Embryonic facial prominence (tissue), 1 donor: ENCODE measurements at regions not wholly inside any gene's neighbourhood (a gene's known extent, or its start where the extent isn't known, plus 50 kb on each side); places are given as distances from the start of the nearest gene placed in this dataset.

Experiments used
- DNase-seq: peaks from one replicate; pipeline ENCODE4 v3.0.0-alpha.2; 2016; ENCODE audit errors: extremely low spot score

GRCh38 chr7:131218727-131219128 lies 108.9 kb upstream of the MKLN1 start:
- DNase-seq: no peak

- no peak for DNase-seq
Measured at GRCh38 chr7:131219312-131220041, 108.2 kb upstream of the MKLN1 start.

GRCh38 chr7:131221061-131221460 lies 106.6 kb upstream of the MKLN1 start:
- DNase-seq: no peak

DNA sequence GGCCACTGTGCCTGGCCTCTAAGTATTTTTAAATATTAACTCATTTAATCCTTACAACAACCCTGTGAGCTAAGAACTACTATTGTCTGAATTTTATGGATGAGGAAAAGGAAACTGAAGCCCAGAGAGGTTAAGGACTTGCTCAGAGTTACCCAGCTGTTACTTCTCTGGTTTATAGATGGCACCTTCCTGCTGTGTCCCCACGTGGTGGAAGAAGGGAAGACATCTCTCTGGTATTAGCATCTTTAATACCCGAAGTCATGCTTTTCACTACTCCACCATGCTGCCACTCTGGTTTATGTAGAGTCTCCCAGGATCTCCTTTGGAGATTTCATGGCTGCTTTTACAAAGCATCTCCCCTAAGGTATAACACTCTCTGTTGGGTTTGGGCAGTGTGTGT lies 105.5 kb upstream of the MKLN1 start:
- no peak for DNase-seq

DNA sequence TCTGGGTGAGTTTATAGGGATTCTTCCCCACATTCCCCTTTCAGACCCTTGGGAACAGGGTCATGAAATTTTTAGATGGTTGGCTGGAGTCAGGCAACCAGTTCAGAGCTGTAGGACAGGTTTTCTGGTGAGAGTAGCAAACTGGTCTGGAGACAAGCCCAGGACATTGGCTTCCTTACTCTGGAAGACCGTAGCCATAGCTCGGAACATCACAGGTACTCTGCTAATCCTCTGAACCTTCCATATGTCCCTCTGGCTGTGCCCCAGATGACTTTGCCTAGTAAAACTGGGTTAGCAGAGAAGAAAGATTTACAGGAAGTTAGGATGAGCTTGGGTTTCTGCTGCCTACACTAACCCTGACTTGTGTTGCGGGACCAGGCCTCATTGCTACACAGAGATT lies 104.5 kb upstream of the MKLN1 start:
- DNase-seq: no peak

GRCh38 chr7:131224996-131225395 lies 102.7 kb upstream of the MKLN1 start:
- DNase-seq: no peak

GRCh38 chr7:131225619-131226513 lies 101.8 kb upstream of the MKLN1 start:
- DNase-seq: peak; percentile 18

DNA sequence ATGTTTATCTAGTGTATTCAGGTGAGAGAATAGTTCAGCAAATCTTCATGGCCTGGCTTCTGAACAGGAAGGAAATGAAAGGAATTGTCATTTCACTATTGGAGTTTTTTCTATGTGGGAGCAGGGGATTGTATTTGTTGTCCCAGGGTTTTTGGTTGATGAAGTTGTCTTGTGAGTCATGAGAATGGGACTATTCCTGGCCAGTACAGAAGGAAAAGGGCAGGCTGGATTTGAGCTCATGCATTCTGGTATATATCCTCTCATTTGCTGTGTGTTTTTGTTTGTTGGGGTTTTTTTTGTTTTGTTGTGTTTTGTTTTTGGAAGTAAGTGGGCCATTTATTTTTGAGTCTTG lies 101.2 kb upstream of the MKLN1 start:
- DNase-seq: no peak

DNA sequence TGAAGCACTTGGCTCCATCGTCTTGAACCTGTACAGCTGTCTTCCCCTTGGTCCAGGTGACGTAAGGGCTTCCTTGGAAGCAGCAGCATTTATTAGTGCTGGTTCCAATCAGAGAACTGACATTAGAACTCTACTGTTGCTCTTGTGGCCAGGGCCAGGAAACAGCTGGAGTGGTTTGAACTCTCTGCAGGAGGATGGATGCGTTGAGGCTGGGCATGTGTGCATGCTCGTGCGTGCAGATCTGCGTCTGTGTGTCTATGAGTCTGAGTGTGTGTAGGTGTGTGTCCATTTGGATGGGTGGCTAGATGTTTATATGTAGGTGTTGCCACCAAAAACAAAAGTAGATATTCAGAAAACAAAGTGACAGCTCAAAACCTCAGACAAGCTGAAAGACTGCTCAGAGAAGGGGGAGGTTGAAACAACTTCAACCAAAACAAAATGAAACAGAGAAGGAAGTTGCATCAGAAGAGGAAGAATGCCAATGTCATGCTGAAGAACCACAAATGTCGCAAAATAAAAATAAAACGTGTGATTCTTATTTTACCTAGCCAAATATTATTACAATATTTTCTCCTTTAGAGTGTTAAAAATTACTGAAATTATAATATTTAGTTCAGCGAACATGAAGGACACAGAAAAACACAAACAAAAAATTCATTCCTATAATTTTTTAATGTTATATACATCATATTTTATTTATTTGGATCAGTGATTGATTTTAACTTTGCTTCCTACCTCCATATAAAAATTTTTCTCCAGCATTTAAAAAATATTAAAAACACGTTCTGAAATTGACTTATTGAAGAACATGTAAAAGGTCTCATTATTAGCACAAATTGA lies 96.1 kb upstream of the MKLN1 start:
- DNase-seq: no peak

GRCh38 chr7:131232768-131233167 lies 94.9 kb upstream of the MKLN1 start:
- no peak for DNase-seq

- DNase-seq: no peak
Measured at GRCh38 chr7:131233193-131233592, 94.5 kb upstream of the MKLN1 start.

- DNase-seq: no peak
Measured at GRCh38 chr7:131234719-131235488, 92.8 kb upstream of the MKLN1 start.

DNA sequence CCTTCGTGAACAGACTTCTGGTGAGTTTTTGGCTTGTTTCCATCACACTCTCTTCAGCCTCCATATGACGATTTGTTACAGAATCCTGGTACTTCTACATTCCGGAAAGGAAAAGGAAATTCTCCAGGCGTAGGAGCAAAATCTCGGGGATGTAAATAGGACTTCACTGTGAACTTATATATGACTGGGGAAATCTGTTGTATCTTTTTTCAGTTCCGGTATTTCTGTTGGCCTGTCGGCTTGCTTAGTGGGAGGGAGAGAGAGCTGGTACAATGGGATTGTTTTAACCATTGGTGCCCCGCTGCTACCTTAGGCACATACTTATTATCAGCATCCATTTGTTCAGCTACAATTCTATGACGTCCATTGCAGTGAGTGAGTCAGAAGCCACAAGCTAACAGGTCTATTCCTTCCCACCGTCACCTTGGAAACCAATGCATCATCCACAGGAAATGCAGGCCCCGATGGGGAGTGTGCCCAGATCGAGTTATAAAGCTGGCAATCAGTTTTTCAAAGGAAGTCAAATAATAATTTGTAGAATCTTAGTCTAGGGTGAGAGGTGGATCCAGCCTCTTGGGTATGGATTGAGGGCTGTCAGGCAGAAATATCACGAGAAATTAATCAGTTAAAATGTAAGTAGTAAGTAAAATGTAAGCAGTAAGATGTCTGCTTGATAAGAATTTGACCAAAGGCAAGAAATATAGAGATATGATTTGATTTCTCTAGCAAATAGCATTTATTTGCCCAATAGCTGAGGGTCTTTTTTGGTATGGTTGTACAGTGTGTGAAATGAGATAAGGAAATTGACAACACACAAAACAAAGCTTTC lies 92.0 kb upstream of the MKLN1 start:
- DNase-seq: no peak

DNA sequence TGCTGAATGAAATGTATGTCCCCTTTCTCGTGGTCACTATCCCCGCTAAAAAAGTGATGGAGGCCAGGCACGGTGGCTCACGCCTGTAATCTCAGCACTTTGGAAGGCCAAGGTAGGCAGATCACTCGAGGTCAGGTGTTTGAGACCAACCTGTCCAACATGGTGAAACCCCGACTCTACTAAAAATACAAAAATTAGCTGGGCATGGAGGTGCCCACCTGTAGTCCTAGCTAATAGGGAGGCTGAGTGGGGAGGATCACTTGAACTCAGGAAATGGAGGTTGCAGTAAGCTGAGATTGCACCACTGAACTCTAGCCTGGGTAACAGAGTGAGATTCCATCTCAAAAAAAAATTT lies 91.4 kb upstream of the MKLN1 start:
- DNase-seq: no peak

DNA sequence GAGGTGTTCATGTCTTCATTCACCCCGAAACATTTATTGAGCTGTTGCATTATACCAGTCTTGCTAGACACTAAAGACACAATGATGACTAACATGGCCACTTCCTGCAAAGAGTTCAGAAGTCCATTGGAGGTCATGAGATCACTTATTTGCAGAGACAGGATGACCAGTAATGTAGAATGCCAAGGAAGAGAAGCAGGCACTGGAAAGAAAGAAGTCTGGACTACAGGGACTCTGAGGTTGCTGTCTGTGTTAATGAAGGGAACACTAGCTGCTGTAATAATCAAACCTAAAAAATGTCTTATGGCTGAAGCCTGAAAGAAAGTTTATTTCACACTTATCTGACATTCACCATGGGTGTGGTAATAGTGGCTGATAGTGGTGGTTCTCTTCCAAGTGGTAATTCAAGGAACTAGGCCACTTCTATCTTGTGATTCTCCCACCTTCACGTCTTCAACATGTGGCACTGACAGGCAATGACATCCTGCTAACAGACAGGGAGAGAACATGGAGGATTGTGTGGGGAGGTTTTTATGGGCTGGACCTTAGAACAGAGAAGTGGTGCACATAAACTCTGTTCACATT lies 89.2 kb upstream of the MKLN1 start:
- no peak for DNase-seq

- no peak for DNase-seq
Measured at GRCh38 chr7:131241386-131241785, 86.3 kb upstream of the MKLN1 start.

GRCh38 chr7:131242123-131242650 lies 85.5 kb upstream of the MKLN1 start:
- DNase-seq: no peak

GRCh38 chr7:131244259-131244852 lies 83.3 kb upstream of the MKLN1 start:
- DNase-seq: no peak

DNA sequence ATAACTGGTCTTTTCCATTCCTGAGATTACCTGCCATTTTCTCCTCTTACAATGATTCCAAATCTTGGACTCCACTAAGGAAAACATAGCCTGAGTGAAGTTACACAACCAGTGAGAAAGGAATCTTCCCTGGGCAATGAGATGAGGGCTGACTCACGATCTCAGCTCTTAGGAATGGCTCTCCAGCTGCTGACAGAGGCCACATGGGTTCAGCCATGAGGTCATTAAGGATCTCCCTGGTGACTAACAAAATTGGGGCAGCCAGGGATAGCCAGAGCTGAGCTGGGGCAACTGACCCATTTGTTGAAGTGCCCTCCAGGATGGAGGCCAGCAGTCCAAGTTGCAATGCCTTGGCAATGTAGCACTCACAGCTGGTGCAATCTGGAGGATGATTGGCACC lies 78.7 kb upstream of the MKLN1 start:
- no peak for DNase-seq

DNA sequence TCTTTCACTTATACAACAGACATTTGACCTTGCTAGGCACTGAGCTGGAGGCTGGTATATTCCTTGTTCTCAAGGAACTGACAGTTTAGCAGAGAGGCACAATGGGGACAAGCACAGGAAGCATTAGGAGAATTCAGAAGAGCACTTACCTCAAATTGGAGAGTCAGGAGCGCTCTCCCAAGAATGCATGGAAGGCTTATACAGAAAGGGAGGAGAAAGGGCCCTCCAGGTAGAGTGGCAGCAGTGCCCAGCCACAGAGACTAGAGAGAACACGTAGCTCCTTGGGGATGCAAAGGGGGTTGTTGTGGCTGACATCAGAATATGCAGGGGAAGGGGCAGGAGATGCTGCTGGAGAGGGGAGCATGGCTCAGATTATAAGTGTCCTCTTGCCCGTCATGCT lies 78.2 kb upstream of the MKLN1 start:
- DNase-seq: no peak
